Trophoblast cell (in vitro differentiated cells and primary cell): ENCODE measurements at regions not wholly inside any gene's neighbourhood (a gene's known extent, or its start where the extent isn't known, plus 50 kb on each side); places are given as distances from the start of the nearest gene placed in this dataset.

ENCODE experiments used
- DNase-seq, 2 donors: peaks; one replicate each; pipeline ENCODE4 v3.0.0-alpha.2; 2016
- H2AFZ ChIP-seq: 2 replicates; pipeline ENCODE4 v1.6.1; 2013; ENCODE audit warnings: low read length, moderate library complexity, mild to moderate bottlenecking; ENCODE audit not compliant: insufficient read depth, poor library complexity
- H2AK5ac ChIP-seq: 2 replicates; pipeline ENCODE4 v1.6.1; 2013; ENCODE audit warnings: mild to moderate bottlenecking, low read length
- H2BK120ac ChIP-seq: 2 replicates; pipeline ENCODE4 v1.6.1; 2013; ENCODE audit warnings: low read length, mild to moderate bottlenecking, moderate library complexity; ENCODE audit not compliant: insufficient read depth, poor library complexity
- H2BK12ac ChIP-seq: 2 replicates; pipeline ENCODE4 v1.6.1; 2013; ENCODE audit warnings: mild to moderate bottlenecking, low read length, moderate library complexity
- H2BK5ac ChIP-seq: 2 replicates; pipeline ENCODE4 v1.6.1; 2013; ENCODE audit warnings: low read length, low read depth, moderate library complexity, mild to moderate bottlenecking; ENCODE audit not compliant: poor library complexity
- H3K14ac ChIP-seq: 2 replicates; pipeline ENCODE4 v1.6.1; 2013; ENCODE audit warnings: mild to moderate bottlenecking, low read length
- H3K18ac ChIP-seq: 2 replicates; pipeline ENCODE4 v1.6.1; 2013; ENCODE audit warnings: mild to moderate bottlenecking, low read length
- H3K23ac ChIP-seq: 2 replicates; pipeline ENCODE4 v1.6.1; 2013; ENCODE audit warnings: low read length
- H3K27ac ChIP-seq: 2 replicates; pipeline ENCODE4 v1.5.1; 2013; ENCODE audit warnings: low read depth, mild to moderate bottlenecking, inconsistent platforms, low read length, moderate library complexity
- H3K27me3 ChIP-seq: 2 replicates; pipeline ENCODE4 v1.6.1; 2013; ENCODE audit warnings: inconsistent platforms, mild to moderate bottlenecking, low read length, moderate library complexity; ENCODE audit not compliant: insufficient read depth
- H3K36me3 ChIP-seq, 2 experiments: 1 replicate in 1 of 2; 2 replicates in 1 of 2; pipeline ENCODE4 v1.6.1; 2013; ENCODE audit warnings: low read length in 2 of 2, mild to moderate bottlenecking in 2 of 2, moderate library complexity in 1 of 2; ENCODE audit not compliant: insufficient read depth in 2 of 2, control insufficient read depth in 1 of 2
- H3K4ac ChIP-seq: 2 replicates; pipeline ENCODE4 v1.6.1; 2013; ENCODE audit warnings: low read depth, mild to moderate bottlenecking, low read length, moderate library complexity
- H3K4me1 ChIP-seq, 2 experiments: 1 replicate in 1 of 2; 2 replicates in 1 of 2; pipeline ENCODE4 v1.6.1; 2013; ENCODE audit warnings: low read length in 2 of 2, mild to moderate bottlenecking in 2 of 2, moderate library complexity in 1 of 2; ENCODE audit not compliant: insufficient read depth in 2 of 2, control insufficient read depth in 1 of 2
- H3K4me2 ChIP-seq: 2 replicates; pipeline ENCODE4 v1.6.1; 2013; ENCODE audit warnings: inconsistent platforms, mild to moderate bottlenecking, low read length, moderate library complexity
- H3K4me3 ChIP-seq: 2 replicates; pipeline ENCODE4 v1.5.1; 2013; ENCODE audit warnings: mild to moderate bottlenecking, low read depth, low read length, inconsistent platforms
- H3K79me1 ChIP-seq: one replicate; pipeline ENCODE4 v1.6.1; 2013; ENCODE audit warnings: low read length
- H3K79me2 ChIP-seq: 2 replicates; pipeline ENCODE4 v1.6.1; 2013; ENCODE audit warnings: low read length, mild to moderate bottlenecking; ENCODE audit not compliant: control insufficient read depth, insufficient read depth, poor library complexity
- H3K9ac ChIP-seq: 2 replicates; pipeline ENCODE4 v1.6.1; 2013; ENCODE audit warnings: mild to moderate bottlenecking, low read length
- H3K9me3 ChIP-seq: 2 replicates; pipeline ENCODE4 v1.6.1; 2013; ENCODE audit warnings: low read depth, mild to moderate bottlenecking, control low read depth, inconsistent platforms, low read length; ENCODE audit not compliant: insufficient read depth
- H4K12ac ChIP-seq: 2 replicates; pipeline ENCODE4 v1.6.1; 2013; ENCODE audit warnings: low read depth, mild to moderate bottlenecking, low read length, moderate library complexity
- H4K8ac ChIP-seq: 2 replicates; pipeline ENCODE4 v1.6.1; 2013; ENCODE audit warnings: low read depth, mild to moderate bottlenecking, low read length, moderate library complexity
- H4K91ac ChIP-seq: one replicate; pipeline ENCODE4 v1.6.1; 2013; ENCODE audit warnings: low read depth, mild to moderate bottlenecking, low read length, moderate library complexity
- WGBS: extraction: QIAGEN DNeasy Blood & Tissue Kit; methylation state at CpG from one replicate; pipeline ENCODE4 v1.1.7; 2013; ENCODE audit warnings: missing lambda C conversion rate; ENCODE audit not compliant: insufficient read length, insufficient coverage; ENCODE audit errors: extremely low coverage; 5-methylcytosine and 5-hydroxymethylcytosine counted together

DNA sequence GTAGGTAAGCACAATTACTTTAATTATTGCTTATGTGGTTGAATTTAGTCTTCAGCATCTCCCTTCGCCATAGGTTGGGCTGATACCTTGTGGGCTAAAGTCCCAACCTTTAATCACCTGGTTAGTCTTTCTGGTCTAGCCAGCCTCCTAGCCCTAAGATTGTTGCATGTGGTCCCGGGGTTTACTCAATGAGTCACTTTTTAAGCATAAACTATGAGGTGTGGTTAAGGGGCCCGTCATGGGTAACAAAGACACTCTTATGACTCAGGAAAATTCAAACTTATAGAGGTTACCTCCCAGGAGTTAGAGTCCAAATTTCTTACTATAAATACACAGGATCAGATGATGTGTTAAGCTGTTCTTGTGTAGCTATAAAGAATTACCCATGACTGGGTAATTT is 841.6 kb downstream of the TRIB2 start:
- no peaks in the 10 kb centered on the region for H3K79me1 ChIP-seq
- no peak overlapping the region for H3K4me2 ChIP-seq
- no peak overlapping the region for H2BK120ac ChIP-seq
- DNase-seq, result no peak
- no peak overlapping the region for H2AK5ac ChIP-seq
- H2BK12ac ChIP-seq, result no peak overlapping the region
- WGBS, result no CpG with 5 or more reads among the region's 3 CpGs
- no peak overlapping the region for H3K18ac ChIP-seq
- no peak overlapping the region for H3K9ac ChIP-seq
- no peak overlapping the region for H3K4me3 ChIP-seq
- no peak overlapping the region for H3K4ac ChIP-seq
- no peak overlapping the region for H4K12ac ChIP-seq
- no peaks in the 10 kb centered on the region for H3K79me2 ChIP-seq
- H2BK5ac ChIP-seq, result no peak overlapping the region
- no peak overlapping the region for H4K8ac ChIP-seq
- no peak overlapping the region for H2AFZ ChIP-seq
- no peaks in the 10 kb centered on the region for H3K4me1 ChIP-seq
- no peaks in the 10 kb centered on the region for H3K36me3 ChIP-seq
- H3K27ac ChIP-seq, result no peak overlapping the region
- H3K23ac ChIP-seq, result no peak overlapping the region
- no peak overlapping the region for H3K14ac ChIP-seq
- H3K9me3 ChIP-seq, result no peaks in the 10 kb centered on the region
- no peak overlapping the region for H4K91ac ChIP-seq
- no peaks in the 10 kb centered on the region for H3K27me3 ChIP-seq

GRCh38 chr2:13560322-13560721 is 843.6 kb downstream of the TRIB2 start:
- H3K4me1 ChIP-seq, result no peaks in the 10 kb centered on the region
- H4K12ac ChIP-seq, result no peak overlapping the region
- H3K14ac ChIP-seq, result no peak overlapping the region
- H3K4ac ChIP-seq, result no peak overlapping the region
- no peak for DNase-seq
- H3K9ac ChIP-seq, result no peak overlapping the region
- H3K27ac ChIP-seq, result no peak overlapping the region
- H2AFZ ChIP-seq, result no peak overlapping the region
- H2BK120ac ChIP-seq, result no peak overlapping the region
- no peak overlapping the region for H3K4me3 ChIP-seq
- H3K23ac ChIP-seq, result no peak overlapping the region
- no peaks in the 10 kb centered on the region for H3K27me3 ChIP-seq
- H3K9me3 ChIP-seq, result no peaks in the 10 kb centered on the region
- H4K91ac ChIP-seq, result no peak overlapping the region
- no peak overlapping the region for H3K4me2 ChIP-seq
- no peak overlapping the region for H2AK5ac ChIP-seq
- no peaks in the 10 kb centered on the region for H3K79me1 ChIP-seq
- H2BK12ac ChIP-seq, result no peak overlapping the region
- H4K8ac ChIP-seq, result no peak overlapping the region
- no peaks in the 10 kb centered on the region for H3K36me3 ChIP-seq
- H2BK5ac ChIP-seq, result no peak overlapping the region
- no peaks in the 10 kb centered on the region for H3K79me2 ChIP-seq
- no peak overlapping the region for H3K18ac ChIP-seq

DNA sequence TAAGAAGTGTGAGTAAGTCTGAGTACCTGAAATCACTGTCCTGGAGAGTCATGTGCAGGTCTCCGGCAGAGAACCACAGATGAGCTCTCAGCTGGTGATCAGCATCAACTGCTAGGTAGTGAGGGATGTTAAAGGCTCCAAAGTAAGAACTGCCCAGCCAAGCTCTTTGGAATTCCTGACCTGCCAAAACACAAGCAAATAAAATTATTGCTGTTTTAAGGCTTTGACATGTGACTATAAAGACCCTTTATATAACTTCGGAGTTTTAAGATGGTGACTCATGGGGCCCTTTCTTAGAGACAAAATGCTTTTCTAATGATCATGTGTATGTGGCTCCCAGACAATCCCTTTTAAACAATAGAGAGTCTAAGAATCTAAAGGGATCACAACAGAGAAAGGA is 855.7 kb downstream of the TRIB2 start:
- H2BK5ac ChIP-seq, result no peak overlapping the region
- H3K23ac ChIP-seq, result peak overlapping the region; percentile 75
- H2BK120ac ChIP-seq, result no peak overlapping the region
- no peak overlapping the region for H4K8ac ChIP-seq
- H3K36me3 ChIP-seq, result no peaks in the 10 kb centered on the region
- no peaks in the 10 kb centered on the region for H3K4me1 ChIP-seq
- H2BK12ac ChIP-seq, result no peak overlapping the region
- no peaks in the 10 kb centered on the region for H3K79me2 ChIP-seq
- no peak overlapping the region for H2AFZ ChIP-seq
- WGBS, result no CpG with 5 or more reads among the region's 2 CpGs
- H3K18ac ChIP-seq, result no peak overlapping the region
- H2AK5ac ChIP-seq, result no peak overlapping the region
- H3K4ac ChIP-seq, result no peak overlapping the region
- DNase-seq, result no peak
- H3K9ac ChIP-seq, result no peak overlapping the region
- H3K4me3 ChIP-seq, result no peak overlapping the region
- no peaks in the 10 kb centered on the region for H3K27me3 ChIP-seq
- H3K27ac ChIP-seq, result no peak overlapping the region
- no peak overlapping the region for H3K14ac ChIP-seq
- H3K9me3 ChIP-seq, result no peaks in the 10 kb centered on the region
- H3K4me2 ChIP-seq, result no peak overlapping the region
- H4K12ac ChIP-seq, result no peak overlapping the region
- no peak overlapping the region for H4K91ac ChIP-seq
- no peaks in the 10 kb centered on the region for H3K79me1 ChIP-seq

GRCh38 chr2:13574831-13575230 is 858.1 kb downstream of the TRIB2 start:
- H3K18ac ChIP-seq, result no peak overlapping the region
- no CpG with 5 or more reads among the region's 2 CpGs for WGBS
- H3K9ac ChIP-seq, result no peak overlapping the region
- DNase-seq, result no peak
- H3K4me2 ChIP-seq, result no peak overlapping the region
- H3K36me3 ChIP-seq, result no peaks in the 10 kb centered on the region
- no peak overlapping the region for H3K4ac ChIP-seq
- no peak overlapping the region for H3K27ac ChIP-seq
- H4K8ac ChIP-seq, result no peak overlapping the region
- H2BK120ac ChIP-seq, result no peak overlapping the region
- no peak overlapping the region for H3K23ac ChIP-seq
- no peak overlapping the region for H3K14ac ChIP-seq
- no peak overlapping the region for H4K91ac ChIP-seq
- H3K9me3 ChIP-seq, result no peaks in the 10 kb centered on the region
- no peaks in the 10 kb centered on the region for H3K79me2 ChIP-seq
- H3K4me1 ChIP-seq, result no peaks in the 10 kb centered on the region
- H2BK12ac ChIP-seq, result no peak overlapping the region
- no peaks in the 10 kb centered on the region for H3K79me1 ChIP-seq
- no peak overlapping the region for H2AFZ ChIP-seq
- H2BK5ac ChIP-seq, result no peak overlapping the region
- H3K27me3 ChIP-seq, result no peaks in the 10 kb centered on the region
- H3K4me3 ChIP-seq, result no peak overlapping the region
- no peak overlapping the region for H2AK5ac ChIP-seq
- no peak overlapping the region for H4K12ac ChIP-seq
